ENCODE measurements at regions not wholly inside any gene's neighbourhood (a gene's known extent, or its start where the extent isn't known, plus 50 kb on each side); places are given as distances from the start of the nearest gene placed in this dataset.

DNA sequence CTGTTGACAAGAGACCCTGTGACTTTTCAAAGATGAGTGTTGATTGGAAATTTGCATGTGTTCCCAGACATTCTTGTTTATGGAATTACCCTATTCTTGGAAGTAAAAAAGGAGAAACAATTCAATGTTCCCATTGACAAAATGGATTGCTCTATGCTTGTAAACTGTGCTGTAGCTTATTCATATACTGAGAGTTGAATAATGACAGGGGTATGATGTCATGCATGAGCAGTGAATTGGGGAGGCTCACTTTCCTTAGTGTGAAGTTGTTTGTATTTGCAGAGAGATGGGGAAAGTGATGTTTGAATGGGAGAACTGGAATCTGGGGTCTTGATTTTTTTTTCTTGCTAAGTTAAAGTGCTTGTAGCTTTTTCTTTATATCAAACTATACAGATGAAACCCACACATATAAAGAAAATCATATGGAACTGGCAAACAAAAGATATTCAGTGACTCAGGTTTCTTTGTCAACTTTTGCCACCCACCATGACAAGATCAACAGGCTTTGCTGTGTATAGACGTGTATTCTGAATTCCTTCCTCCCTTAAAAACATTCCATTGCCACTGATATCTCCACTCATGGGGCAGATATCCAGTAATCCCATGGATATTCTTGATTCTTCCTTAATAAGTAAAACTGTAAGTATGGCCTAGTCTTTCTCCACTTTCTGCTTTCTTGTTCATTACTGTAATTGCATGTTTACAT lies 97.8 kb upstream of the JAG1 start:
- TF ChIP-seq, protein P1, sequence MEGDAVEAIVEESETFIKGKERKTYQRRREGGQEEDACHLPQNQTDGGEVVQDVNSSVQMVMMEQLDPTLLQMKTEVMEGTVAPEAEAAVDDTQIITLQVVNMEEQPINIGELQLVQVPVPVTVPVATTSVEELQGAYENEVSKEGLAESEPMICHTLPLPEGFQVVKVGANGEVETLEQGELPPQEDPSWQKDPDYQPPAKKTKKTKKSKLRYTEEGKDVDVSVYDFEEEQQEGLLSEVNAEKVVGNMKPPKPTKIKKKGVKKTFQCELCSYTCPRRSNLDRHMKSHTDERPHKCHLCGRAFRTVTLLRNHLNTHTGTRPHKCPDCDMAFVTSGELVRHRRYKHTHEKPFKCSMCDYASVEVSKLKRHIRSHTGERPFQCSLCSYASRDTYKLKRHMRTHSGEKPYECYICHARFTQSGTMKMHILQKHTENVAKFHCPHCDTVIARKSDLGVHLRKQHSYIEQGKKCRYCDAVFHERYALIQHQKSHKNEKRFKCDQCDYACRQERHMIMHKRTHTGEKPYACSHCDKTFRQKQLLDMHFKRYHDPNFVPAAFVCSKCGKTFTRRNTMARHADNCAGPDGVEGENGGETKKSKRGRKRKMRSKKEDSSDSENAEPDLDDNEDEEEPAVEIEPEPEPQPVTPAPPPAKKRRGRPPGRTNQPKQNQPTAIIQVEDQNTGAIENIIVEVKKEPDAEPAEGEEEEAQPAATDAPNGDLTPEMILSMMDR (IDR thresholded peaks at IDR 0.05 in 2 of 3, conservative IDR thresholded peaks at IDR 0.05 in 1 of 3; ENCODE audit: control insufficient read depth in 2 of 3, extremely low read depth in 1 of 3, insufficient read depth in 1 of 3, low read depth in 3 of 3, low read length in 3 of 3), result no peak
- TF ChIP-seq CREB1 (IDR thresholded peaks at IDR 0.05; ENCODE audit: low read depth), result no peak
- TF ChIP-seq SUZ12 (IDR thresholded peaks at IDR 0.05; ENCODE audit: unreplicated experiment), result no peak
- no peak for TF ChIP-seq RAD51 (IDR thresholded peaks at IDR 0.05)
- TF ChIP-seq TCF3 (IDR thresholded peaks at IDR 0.05; ENCODE audit: borderline replicate concordance, insufficient read depth, low read depth, low read length), result no peak
- no peak for TF ChIP-seq MYC (IDR thresholded peaks at IDR 0.05; ENCODE audit: insufficient read depth, insufficient read length, insufficient replicate concordance, low read length, severe bottlenecking)

Measured in GM12878 (cell line).